GM23338 (cell line): ENCODE measurements at regions not wholly inside any gene's neighbourhood (a gene's known extent, or its start where the extent isn't known, plus 50 kb on each side); places are given as distances from the start of the nearest gene placed in this dataset.

Experiments
- ATAC-seq: fragments of 200-7000 bp; cut with Tn5 transposase; 3 replicates; pipeline ENCODE4 v1.9.1; 2020
- DNase-seq: peaks from one replicate; pipeline ENCODE4 v3.0.0-alpha.2; 2015; ENCODE audit warnings: low spot score
- H2AFZ ChIP-seq: fragments of 200-600 bp; sonication (generic); 2 replicates; pipeline ENCODE4 v1.8.0; 2016; ENCODE audit warnings: antibody characterized with exemption, mild to moderate bottlenecking, moderate library complexity
- H3F3A ChIP-seq: fragments of 200-600 bp; sonication (generic); replicated peaks from 2 replicates; pipeline ENCODE4 v1.8.0; 2017; ENCODE audit warnings: antibody characterized with exemption, mixed run types, low read depth
- H3K27ac ChIP-seq: fragments of 200-600 bp; sonication (generic); 2 replicates; pipeline ENCODE4 v1.6.1; 2016; ENCODE audit warnings: low read depth
- H3K27me3 ChIP-seq: fragments of 200-600 bp; sonication (generic); 2 replicates; pipeline ENCODE4 v1.8.0; 2016; ENCODE audit warnings: mild to moderate bottlenecking, mixed run types, moderate library complexity; ENCODE audit not compliant: insufficient read depth
- H3K36me3 ChIP-seq: fragments of 200-600 bp; sonication (generic); 2 replicates; pipeline ENCODE4 v1.8.0; 2016; ENCODE audit warnings: mild to moderate bottlenecking; ENCODE audit not compliant: insufficient read depth
- H3K4me1 ChIP-seq: fragments of 200-600 bp; sonication (generic); 2 replicates; pipeline ENCODE4 v1.8.0; 2016; ENCODE audit warnings: mild to moderate bottlenecking, moderate library complexity; ENCODE audit not compliant: insufficient read depth
- H3K4me2 ChIP-seq: fragments of 200-600 bp; sonication (generic); 2 replicates; pipeline ENCODE4 v1.7.1; 2017; ENCODE audit warnings: mixed run types
- H3K4me3 ChIP-seq: fragments of 200-600 bp; sonication (generic); 2 replicates; pipeline ENCODE4 v1.6.1; 2016; ENCODE audit warnings: mixed run types
- H3K79me2 ChIP-seq: fragments of 200-600 bp; sonication (generic); replicated peaks from 2 replicates; pipeline ENCODE4 v1.8.0; 2017; ENCODE audit warnings: mild to moderate bottlenecking; ENCODE audit not compliant: insufficient read depth
- H3K9me2 ChIP-seq: fragments of 200-600 bp; sonication (generic); 2 replicates; pipeline ENCODE4 v1.8.0; 2017; ENCODE audit not compliant: insufficient read depth
- H4K20me1 ChIP-seq: fragments of 200-600 bp; sonication (generic); replicated peaks from 2 replicates; pipeline ENCODE4 v1.8.0; 2017; ENCODE audit warnings: mild to moderate bottlenecking; ENCODE audit not compliant: insufficient read depth
- H3K27ac Mint-ChIP-seq: 2 replicates; pipeline ENCODE4 v1.8.0; 2020; ENCODE audit warnings: inconsistent platforms, mild to moderate bottlenecking, moderate library complexity, mixed read lengths
- H3K27me3 Mint-ChIP-seq: 3 replicates; pipeline ENCODE4 v1.8.0; 2022; ENCODE audit warnings: low read depth, mild to moderate bottlenecking, moderate library complexity, mixed read lengths, inconsistent platforms; ENCODE audit not compliant: insufficient read depth, poor library complexity
- H3K36me3 Mint-ChIP-seq: 3 replicates; pipeline ENCODE4 v1.8.0; 2021; ENCODE audit warnings: low read depth, mild to moderate bottlenecking, inconsistent platforms, moderate library complexity, mixed read lengths
- H3K4me1 Mint-ChIP-seq: 3 replicates; pipeline ENCODE4 v1.8.0; 2020; ENCODE audit warnings: mild to moderate bottlenecking, inconsistent platforms, mixed read lengths
- H3K4me3 Mint-ChIP-seq: 3 replicates; pipeline ENCODE4 v1.8.0; 2021; ENCODE audit warnings: moderate library complexity, mild to moderate bottlenecking, inconsistent platforms, mixed read lengths
- H3K9me3 Mint-ChIP-seq: 3 replicates; pipeline ENCODE4 v1.8.0; 2020; ENCODE audit warnings: moderate library complexity, mild to moderate bottlenecking, inconsistent platforms, mixed read lengths
- CREB1 ChIP-seq: fragments of 250-450 bp; sonication (Bioruptor Pico); IDR thresholded peaks from 2 replicates; pipeline ENCODE4 v1.5.0; 2020; ENCODE audit warnings: low read depth, mild to moderate bottlenecking, moderate library complexity
- EZH2 ChIP-seq: fragments of 200-600 bp; sonication (generic); IDR thresholded peaks from one replicate; pipeline ENCODE4 v1.8.0; 2017; ENCODE audit warnings: antibody characterized with exemption, mild to moderate bottlenecking, low read depth; ENCODE audit not compliant: unreplicated experiment
- EZH2phosphoT487 ChIP-seq: fragments of 200-600 bp; sonication (generic); IDR thresholded peaks from one replicate; pipeline ENCODE4 v1.8.1; 2018; ENCODE audit warnings: antibody characterized with exemption; ENCODE audit not compliant: unreplicated experiment
- JUNB ChIP-seq: IDR thresholded peaks from one replicate; pipeline ENCODE4 v1.6.1; 2016; ENCODE audit warnings: antibody characterized with exemption; ENCODE audit not compliant: unreplicated experiment
- NANOG ChIP-seq: IDR thresholded peaks from 2 replicates; pipeline ENCODE4 v1.6.1; 2016; ENCODE audit warnings: antibody characterized with exemption, borderline replicate concordance
- POLR2AphosphoS5 ChIP-seq: IDR thresholded peaks from 2 replicates; pipeline ENCODE4 v1.6.1; 2016; ENCODE audit warnings: antibody characterized with exemption, low read depth
- STAT1 ChIP-seq: IDR thresholded peaks from one replicate; pipeline ENCODE4 v1.6.1; 2016; ENCODE audit warnings: antibody characterized with exemption; ENCODE audit not compliant: unreplicated experiment
- ZNF114 ChIP-seq: fragments of 250-450 bp; sonication (Bioruptor Pico); IDR thresholded peaks from 2 replicates; pipeline ENCODE4 v1.5.0; 2020; ENCODE audit warnings: mild to moderate bottlenecking, moderate library complexity
- ZNF331 ChIP-seq: fragments of 250-450 bp; sonication (Bioruptor Pico); IDR thresholded peaks from 2 replicates; pipeline ENCODE4 v1.5.0; 2020; ENCODE audit warnings: low read depth, mild to moderate bottlenecking, moderate library complexity
- TF ChIP-seq, protein P1 (sequence below): IDR thresholded peaks from one replicate; pipeline ENCODE4 v1.6.1; 2018; ENCODE audit warnings: antibody characterized with exemption; ENCODE audit not compliant: unreplicated experiment
- TF ChIP-seq, protein P2 (sequence below), 2 experiments: fragments of 200-600 bp in 1 of 2; sonication (generic) in 1 of 2; conservative IDR thresholded peaks; 2 replicates each; pipeline versions ENCODE4 v1.5.1 to v1.6.1; 2016 to 2017; ENCODE audit warnings: antibody characterized with exemption in 2 of 2, low read depth in 2 of 2, mild to moderate bottlenecking in 2 of 2, moderate library complexity in 1 of 2
- TF ChIP-seq, protein P3 (sequence below): fragments of 250-450 bp; sonication (Bioruptor Pico); IDR thresholded peaks from 2 replicates; pipeline ENCODE4 v1.5.0; 2020; ENCODE audit warnings: mild to moderate bottlenecking, moderate library complexity
- TF ChIP-seq, protein P4 (sequence below): IDR thresholded peaks from 2 replicates; pipeline ENCODE4 v1.6.1; 2016; ENCODE audit warnings: antibody characterized with exemption

DNA sequence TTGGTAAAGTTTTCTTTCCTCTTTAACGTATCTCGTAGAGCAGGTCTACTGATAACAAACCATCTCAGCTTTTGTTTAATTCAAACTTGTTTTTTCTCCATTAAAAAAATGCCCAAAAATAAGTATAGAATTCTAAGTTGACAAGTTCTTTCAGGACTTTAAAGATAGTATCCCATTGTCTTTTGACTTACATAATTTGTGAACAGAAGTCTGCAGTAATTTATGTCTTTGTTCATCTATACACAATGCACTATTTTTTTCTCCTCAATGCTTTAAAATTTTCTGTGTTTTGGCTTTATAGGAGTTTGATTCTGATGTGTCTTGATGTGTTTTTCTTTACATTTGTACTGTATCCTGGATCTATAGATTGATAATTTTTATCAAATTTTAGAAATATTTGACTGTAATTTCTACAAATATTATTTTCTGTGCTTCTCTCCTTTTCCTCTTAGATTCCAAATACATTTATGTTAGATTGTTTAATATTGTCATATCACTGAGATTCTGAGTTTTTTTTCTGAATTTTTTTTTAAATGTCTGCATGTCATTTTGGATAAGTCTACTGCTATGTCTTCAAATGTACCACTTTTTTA lies 143.3 kb downstream of the FTCDNL1 start:
- Mint-ChIP-seq H3K36me3 (peaks cover 5% of the 10 kb centered on the region; the same call in 2 of the 3 replicates), H3K4me1 (no peaks in the 10 kb centered on the region), H3K27ac (no peak overlapping the region), H3K27me3 (no peaks in the 10 kb centered on the region), H3K4me3 (no peak overlapping the region), H3K9me3 (peaks cover 8% of the 10 kb centered on the region)
- H3K27me3 ChIP-seq = no peaks in the 10 kb centered on the region
- TF ChIP-seq, protein P1, sequence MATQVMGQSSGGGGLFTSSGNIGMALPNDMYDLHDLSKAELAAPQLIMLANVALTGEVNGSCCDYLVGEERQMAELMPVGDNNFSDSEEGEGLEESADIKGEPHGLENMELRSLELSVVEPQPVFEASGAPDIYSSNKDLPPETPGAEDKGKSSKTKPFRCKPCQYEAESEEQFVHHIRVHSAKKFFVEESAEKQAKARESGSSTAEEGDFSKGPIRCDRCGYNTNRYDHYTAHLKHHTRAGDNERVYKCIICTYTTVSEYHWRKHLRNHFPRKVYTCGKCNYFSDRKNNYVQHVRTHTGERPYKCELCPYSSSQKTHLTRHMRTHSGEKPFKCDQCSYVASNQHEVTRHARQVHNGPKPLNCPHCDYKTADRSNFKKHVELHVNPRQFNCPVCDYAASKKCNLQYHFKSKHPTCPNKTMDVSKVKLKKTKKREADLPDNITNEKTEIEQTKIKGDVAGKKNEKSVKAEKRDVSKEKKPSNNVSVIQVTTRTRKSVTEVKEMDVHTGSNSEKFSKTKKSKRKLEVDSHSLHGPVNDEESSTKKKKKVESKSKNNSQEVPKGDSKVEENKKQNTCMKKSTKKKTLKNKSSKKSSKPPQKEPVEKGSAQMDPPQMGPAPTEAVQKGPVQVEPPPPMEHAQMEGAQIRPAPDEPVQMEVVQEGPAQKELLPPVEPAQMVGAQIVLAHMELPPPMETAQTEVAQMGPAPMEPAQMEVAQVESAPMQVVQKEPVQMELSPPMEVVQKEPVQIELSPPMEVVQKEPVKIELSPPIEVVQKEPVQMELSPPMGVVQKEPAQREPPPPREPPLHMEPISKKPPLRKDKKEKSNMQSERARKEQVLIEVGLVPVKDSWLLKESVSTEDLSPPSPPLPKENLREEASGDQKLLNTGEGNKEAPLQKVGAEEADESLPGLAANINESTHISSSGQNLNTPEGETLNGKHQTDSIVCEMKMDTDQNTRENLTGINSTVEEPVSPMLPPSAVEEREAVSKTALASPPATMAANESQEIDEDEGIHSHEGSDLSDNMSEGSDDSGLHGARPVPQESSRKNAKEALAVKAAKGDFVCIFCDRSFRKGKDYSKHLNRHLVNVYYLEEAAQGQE = no peak
- TF ChIP-seq CREB1 (CRISPR knock-in tag) (no peak), EZH2phosphoT487 (no peak), ZNF114 (CRISPR knock-in tag) (no peak), NANOG (no peak), JUNB (no peak), EZH2 (no peak), ZNF331 (no peak), POLR2AphosphoS5 (no peak), STAT1 (no peak)
- TF ChIP-seq, protein P2, sequence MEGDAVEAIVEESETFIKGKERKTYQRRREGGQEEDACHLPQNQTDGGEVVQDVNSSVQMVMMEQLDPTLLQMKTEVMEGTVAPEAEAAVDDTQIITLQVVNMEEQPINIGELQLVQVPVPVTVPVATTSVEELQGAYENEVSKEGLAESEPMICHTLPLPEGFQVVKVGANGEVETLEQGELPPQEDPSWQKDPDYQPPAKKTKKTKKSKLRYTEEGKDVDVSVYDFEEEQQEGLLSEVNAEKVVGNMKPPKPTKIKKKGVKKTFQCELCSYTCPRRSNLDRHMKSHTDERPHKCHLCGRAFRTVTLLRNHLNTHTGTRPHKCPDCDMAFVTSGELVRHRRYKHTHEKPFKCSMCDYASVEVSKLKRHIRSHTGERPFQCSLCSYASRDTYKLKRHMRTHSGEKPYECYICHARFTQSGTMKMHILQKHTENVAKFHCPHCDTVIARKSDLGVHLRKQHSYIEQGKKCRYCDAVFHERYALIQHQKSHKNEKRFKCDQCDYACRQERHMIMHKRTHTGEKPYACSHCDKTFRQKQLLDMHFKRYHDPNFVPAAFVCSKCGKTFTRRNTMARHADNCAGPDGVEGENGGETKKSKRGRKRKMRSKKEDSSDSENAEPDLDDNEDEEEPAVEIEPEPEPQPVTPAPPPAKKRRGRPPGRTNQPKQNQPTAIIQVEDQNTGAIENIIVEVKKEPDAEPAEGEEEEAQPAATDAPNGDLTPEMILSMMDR (conservative IDR thresholded peaks at IDR 0.05; ENCODE audit: low read depth in 2 of 2) = no peak
- TF ChIP-seq, protein P3, sequence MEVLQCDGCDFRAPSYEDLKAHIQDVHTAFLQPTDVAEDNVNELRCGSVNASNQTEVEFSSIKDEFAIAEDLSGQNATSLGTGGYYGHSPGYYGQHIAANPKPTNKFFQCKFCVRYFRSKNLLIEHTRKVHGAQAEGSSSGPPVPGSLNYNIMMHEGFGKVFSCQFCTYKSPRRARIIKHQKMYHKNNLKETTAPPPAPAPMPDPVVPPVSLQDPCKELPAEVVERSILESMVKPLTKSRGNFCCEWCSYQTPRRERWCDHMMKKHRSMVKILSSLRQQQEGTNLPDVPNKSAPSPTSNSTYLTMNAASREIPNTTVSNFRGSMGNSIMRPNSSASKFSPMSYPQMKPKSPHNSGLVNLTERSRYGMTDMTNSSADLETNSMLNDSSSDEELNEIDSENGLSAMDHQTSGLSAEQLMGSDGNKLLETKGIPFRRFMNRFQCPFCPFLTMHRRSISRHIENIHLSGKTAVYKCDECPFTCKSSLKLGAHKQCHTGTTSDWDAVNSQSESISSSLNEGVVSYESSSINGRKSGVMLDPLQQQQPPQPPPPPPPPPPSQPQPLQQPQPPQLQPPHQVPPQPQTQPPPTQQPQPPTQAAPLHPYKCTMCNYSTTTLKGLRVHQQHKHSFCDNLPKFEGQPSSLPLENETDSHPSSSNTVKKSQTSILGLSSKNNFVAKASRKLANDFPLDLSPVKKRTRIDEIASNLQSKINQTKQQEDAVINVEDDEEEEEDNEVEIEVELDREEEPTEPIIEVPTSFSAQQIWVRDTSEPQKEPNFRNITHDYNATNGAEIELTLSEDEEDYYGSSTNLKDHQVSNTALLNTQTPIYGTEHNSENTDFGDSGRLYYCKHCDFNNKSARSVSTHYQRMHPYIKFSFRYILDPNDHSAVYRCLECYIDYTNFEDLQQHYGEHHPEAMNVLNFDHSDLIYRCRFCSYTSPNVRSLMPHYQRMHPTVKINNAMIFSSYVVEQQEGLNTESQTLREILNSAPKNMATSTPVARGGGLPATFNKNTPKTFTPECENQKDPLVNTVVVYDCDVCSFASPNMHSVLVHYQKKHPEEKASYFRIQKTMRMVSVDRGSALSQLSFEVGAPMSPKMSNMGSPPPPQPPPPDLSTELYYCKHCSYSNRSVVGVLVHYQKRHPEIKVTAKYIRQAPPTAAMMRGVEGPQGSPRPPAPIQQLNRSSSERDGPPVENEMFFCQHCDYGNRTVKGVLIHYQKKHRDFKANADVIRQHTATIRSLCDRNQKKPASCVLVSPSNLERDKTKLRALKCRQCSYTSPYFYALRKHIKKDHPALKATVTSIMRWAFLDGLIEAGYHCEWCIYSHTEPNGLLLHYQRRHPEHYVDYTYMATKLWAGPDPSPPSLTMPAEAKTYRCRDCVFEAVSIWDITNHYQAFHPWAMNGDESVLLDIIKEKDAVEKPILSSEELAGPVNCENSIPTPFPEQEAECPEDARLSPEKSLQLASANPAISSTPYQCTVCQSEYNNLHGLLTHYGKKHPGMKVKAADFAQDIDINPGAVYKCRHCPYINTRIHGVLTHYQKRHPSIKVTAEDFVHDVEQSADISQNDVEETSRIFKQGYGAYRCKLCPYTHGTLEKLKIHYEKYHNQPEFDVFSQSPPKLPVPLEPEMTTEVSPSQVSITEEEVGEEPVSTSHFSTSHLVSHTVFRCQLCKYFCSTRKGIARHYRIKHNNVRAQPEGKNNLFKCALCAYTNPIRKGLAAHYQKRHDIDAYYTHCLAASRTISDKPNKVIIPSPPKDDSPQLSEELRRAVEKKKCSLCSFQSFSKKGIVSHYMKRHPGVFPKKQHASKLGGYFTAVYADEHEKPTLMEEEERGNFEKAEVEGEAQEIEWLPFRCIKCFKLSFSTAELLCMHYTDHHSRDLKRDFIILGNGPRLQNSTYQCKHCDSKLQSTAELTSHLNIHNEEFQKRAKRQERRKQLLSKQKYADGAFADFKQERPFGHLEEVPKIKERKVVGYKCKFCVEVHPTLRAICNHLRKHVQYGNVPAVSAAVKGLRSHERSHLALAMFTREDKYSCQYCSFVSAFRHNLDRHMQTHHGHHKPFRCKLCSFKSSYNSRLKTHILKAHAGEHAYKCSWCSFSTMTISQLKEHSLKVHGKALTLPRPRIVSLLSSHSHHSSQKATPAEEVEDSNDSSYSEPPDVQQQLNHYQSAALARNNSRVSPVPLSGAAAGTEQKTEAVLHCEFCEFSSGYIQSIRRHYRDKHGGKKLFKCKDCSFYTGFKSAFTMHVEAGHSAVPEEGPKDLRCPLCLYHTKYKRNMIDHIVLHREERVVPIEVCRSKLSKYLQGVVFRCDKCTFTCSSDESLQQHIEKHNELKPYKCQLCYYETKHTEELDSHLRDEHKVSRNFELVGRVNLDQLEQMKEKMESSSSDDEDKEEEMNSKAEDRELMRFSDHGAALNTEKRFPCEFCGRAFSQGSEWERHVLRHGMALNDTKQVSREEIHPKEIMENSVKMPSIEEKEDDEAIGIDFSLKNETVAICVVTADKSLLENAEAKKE = no peak
- TF ChIP-seq, protein P4, sequence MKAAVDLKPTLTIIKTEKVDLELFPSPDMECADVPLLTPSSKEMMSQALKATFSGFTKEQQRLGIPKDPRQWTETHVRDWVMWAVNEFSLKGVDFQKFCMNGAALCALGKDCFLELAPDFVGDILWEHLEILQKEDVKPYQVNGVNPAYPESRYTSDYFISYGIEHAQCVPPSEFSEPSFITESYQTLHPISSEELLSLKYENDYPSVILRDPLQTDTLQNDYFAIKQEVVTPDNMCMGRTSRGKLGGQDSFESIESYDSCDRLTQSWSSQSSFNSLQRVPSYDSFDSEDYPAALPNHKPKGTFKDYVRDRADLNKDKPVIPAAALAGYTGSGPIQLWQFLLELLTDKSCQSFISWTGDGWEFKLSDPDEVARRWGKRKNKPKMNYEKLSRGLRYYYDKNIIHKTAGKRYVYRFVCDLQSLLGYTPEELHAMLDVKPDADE = no peak
- H3K4me3 ChIP-seq = no peak overlapping the region
- H3K4me2 ChIP-seq = no peak overlapping the region
- DNase-seq (no peak), ATAC-seq (no peak)
- no peak overlapping the region for H2AFZ ChIP-seq
- no peaks in the 10 kb centered on the region for H3K4me1 ChIP-seq
- H3K27ac ChIP-seq = no peak overlapping the region
- no peaks in the 10 kb centered on the region for H3F3A ChIP-seq
- H3K36me3 ChIP-seq = no peaks in the 10 kb centered on the region
- no peaks in the 10 kb centered on the region for H3K9me2 ChIP-seq
- no peaks in the 10 kb centered on the region for H4K20me1 ChIP-seq
- no peaks in the 10 kb centered on the region for H3K79me2 ChIP-seq
